IMR-90 (cell line): ENCODE measurements at regions not wholly inside any gene's neighbourhood (a gene's known extent, or its start where the extent isn't known, plus 50 kb on each side); places are given as distances from the start of the nearest gene placed in this dataset.

Source experiments
- BHLHE40 ChIP-seq: fragments of 150-350 bp; IDR thresholded peaks from 2 replicates; pipeline ENCODE4 v1.6.1; 2016; ENCODE audit warnings: mild to moderate bottlenecking, low read depth, low read length
- POLR2A ChIP-seq: IDR thresholded peaks from 2 replicates; pipeline ENCODE4 v1.6.1; 2012; ENCODE audit warnings: mild to moderate bottlenecking, low read depth, low read length
- RAD21 ChIP-seq: IDR thresholded peaks from 2 replicates; pipeline ENCODE4 v1.6.1; 2012; ENCODE audit warnings: low read length, improper control_type of control experiment
- TF ChIP-seq, protein P1 (sequence below): conservative IDR thresholded peaks from 2 replicates; pipeline ENCODE4 v1.5.1; 2012; ENCODE audit warnings: mild to moderate bottlenecking, low read depth, low read length, improper control_type of control experiment

DNA sequence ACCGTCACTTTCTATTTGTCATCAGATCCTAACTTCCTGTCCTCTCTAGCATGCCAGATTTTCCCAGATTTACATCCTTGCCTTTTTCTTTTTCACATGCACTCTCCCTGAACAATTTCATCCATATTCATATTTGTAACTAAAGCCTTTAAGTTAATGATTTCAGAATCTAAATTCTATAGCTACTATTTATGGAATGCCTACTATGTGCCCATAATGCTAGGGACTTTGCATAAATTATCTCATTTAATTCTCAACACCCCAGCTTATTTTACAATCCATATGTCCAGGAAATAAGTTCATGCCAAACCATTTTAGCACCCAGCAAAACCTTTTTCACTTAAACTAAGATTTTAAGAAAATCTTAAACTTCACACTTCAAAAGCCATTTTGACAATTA is 531.9 kb downstream of the NUP35 start:
- TF ChIP-seq RAD21 (no peak), BHLHE40 (no peak), POLR2A (no peak)
- TF ChIP-seq, protein P1, sequence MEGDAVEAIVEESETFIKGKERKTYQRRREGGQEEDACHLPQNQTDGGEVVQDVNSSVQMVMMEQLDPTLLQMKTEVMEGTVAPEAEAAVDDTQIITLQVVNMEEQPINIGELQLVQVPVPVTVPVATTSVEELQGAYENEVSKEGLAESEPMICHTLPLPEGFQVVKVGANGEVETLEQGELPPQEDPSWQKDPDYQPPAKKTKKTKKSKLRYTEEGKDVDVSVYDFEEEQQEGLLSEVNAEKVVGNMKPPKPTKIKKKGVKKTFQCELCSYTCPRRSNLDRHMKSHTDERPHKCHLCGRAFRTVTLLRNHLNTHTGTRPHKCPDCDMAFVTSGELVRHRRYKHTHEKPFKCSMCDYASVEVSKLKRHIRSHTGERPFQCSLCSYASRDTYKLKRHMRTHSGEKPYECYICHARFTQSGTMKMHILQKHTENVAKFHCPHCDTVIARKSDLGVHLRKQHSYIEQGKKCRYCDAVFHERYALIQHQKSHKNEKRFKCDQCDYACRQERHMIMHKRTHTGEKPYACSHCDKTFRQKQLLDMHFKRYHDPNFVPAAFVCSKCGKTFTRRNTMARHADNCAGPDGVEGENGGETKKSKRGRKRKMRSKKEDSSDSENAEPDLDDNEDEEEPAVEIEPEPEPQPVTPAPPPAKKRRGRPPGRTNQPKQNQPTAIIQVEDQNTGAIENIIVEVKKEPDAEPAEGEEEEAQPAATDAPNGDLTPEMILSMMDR, result no peak
